GM12878 (cell line): ENCODE measurements at regions not wholly inside any gene's neighbourhood (a gene's known extent, or its start where the extent isn't known, plus 50 kb on each side); places are given as distances from the start of the nearest gene placed in this dataset.

Source experiments
- CREB1 ChIP-seq: IDR thresholded peaks from 2 replicates; pipeline ENCODE4 v1.6.1; 2012; ENCODE audit warnings: low read depth, mild to moderate bottlenecking, inconsistent platforms
- EP300 ChIP-seq, 2 experiments: fragments of 150-350 bp in 1 of 2; IDR thresholded peaks; 2 replicates each; pipeline ENCODE4 v1.6.1; 2011 to 2012; ENCODE audit warnings: low read depth in 2 of 2, low read length in 2 of 2, borderline replicate concordance in 1 of 2, improper control_type of control experiment in 1 of 2, inconsistent platforms in 1 of 2; ENCODE audit not compliant: control insufficient read depth in 1 of 2
- POLR2A ChIP-seq: IDR thresholded peaks from 2 replicates; pipeline ENCODE4 v1.6.1; 2011; ENCODE audit warnings: low read depth, mild to moderate bottlenecking, low read length
- POLR2AphosphoS5 ChIP-seq: IDR thresholded peaks from 2 replicates; pipeline ENCODE4 v1.6.1; 2011; ENCODE audit warnings: mild to moderate bottlenecking, low read length, inconsistent platforms
- RCOR1 ChIP-seq: conservative IDR thresholded peaks from 2 replicates; pipeline ENCODE4 v1.6.1; 2012; ENCODE audit warnings: low read depth, low read length, improper control_type of control experiment
- SMAD1 ChIP-seq: fragments of 450-650 bp; IDR thresholded peaks from 2 replicates; pipeline ENCODE4 v1.6.1; 2018; ENCODE audit warnings: mild to moderate bottlenecking, low read depth; ENCODE audit not compliant: partially characterized antibody
- SP1 ChIP-seq: IDR thresholded peaks from one replicate; pipeline ENCODE4 v1.6.1; 2011; ENCODE audit warnings: low read depth, low read length
- TBL1XR1 ChIP-seq: IDR thresholded peaks from 2 replicates; pipeline ENCODE4 v1.6.1; 2012; ENCODE audit warnings: low read depth, low read length, improper control_type of control experiment
- TF ChIP-seq, protein P1 (sequence below): IDR thresholded peaks from 2 replicates; pipeline ENCODE4 v1.6.1; 2011; ENCODE audit warnings: borderline replicate concordance, low read depth, mild to moderate bottlenecking, moderate library complexity, mixed read lengths, low read length; ENCODE audit not compliant: insufficient read depth; ENCODE audit errors: extremely low read length
- TF ChIP-seq, protein P2 (sequence below), 3 experiments: IDR thresholded peaks in 2 of 3; conservative IDR thresholded peaks in 1 of 3; 2 replicates each; pipeline ENCODE4 v1.5.1; 2011; ENCODE audit warnings: low read depth in 3 of 3, low read length in 3 of 3, mild to moderate bottlenecking in 3 of 3, control low read depth in 2 of 3, moderate library complexity in 2 of 3, inconsistent platforms in 1 of 3, mixed read lengths in 1 of 3; ENCODE audit not compliant: control insufficient read depth in 2 of 3, insufficient read depth in 1 of 3; ENCODE audit errors: extremely low read depth in 1 of 3
- TF ChIP-seq, protein P3 (sequence below): IDR thresholded peaks from 2 replicates; pipeline ENCODE4 v1.6.1; 2012; ENCODE audit warnings: mild to moderate bottlenecking, low read depth, low read length
- TF ChIP-seq, protein P4 (sequence below): IDR thresholded peaks from 2 replicates; pipeline ENCODE4 v1.6.1; 2011; ENCODE audit warnings: low read depth, low read length, improper control_type of control experiment, borderline replicate concordance

DNA sequence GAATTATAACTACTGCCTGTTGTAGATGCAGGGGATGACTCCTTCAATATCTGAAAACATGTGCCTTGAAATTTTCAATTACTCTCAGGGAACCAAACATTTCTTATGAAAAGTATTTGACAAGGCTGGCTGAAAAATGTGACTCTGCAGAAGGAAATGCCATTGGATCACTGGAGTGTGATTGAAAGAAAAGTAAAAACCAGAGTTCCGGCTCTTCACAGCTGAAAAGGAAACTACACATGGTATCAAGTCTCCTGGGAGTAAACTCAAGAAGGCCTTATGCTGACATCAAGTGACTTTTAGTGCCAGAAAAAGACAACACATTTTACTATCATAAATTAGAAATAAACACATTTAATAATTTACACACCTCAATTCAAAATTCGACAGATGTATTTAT, 693.0 kb downstream of the LRFN5 start:
- TF ChIP-seq, protein P1, sequence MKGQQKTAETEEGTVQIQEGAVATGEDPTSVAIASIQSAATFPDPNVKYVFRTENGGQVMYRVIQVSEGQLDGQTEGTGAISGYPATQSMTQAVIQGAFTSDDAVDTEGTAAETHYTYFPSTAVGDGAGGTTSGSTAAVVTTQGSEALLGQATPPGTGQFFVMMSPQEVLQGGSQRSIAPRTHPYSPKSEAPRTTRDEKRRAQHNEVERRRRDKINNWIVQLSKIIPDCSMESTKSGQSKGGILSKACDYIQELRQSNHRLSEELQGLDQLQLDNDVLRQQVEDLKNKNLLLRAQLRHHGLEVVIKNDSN, result no peak
- TF ChIP-seq, protein P2, sequence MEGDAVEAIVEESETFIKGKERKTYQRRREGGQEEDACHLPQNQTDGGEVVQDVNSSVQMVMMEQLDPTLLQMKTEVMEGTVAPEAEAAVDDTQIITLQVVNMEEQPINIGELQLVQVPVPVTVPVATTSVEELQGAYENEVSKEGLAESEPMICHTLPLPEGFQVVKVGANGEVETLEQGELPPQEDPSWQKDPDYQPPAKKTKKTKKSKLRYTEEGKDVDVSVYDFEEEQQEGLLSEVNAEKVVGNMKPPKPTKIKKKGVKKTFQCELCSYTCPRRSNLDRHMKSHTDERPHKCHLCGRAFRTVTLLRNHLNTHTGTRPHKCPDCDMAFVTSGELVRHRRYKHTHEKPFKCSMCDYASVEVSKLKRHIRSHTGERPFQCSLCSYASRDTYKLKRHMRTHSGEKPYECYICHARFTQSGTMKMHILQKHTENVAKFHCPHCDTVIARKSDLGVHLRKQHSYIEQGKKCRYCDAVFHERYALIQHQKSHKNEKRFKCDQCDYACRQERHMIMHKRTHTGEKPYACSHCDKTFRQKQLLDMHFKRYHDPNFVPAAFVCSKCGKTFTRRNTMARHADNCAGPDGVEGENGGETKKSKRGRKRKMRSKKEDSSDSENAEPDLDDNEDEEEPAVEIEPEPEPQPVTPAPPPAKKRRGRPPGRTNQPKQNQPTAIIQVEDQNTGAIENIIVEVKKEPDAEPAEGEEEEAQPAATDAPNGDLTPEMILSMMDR (IDR thresholded peaks at IDR 0.05 in 2 of 3, conservative IDR thresholded peaks at IDR 0.05 in 1 of 3; ENCODE audit: control insufficient read depth in 2 of 3, extremely low read depth in 1 of 3, insufficient read depth in 1 of 3, low read depth in 3 of 3, low read length in 3 of 3), result no peak
- no peak for TF ChIP-seq POLR2A
- TF ChIP-seq, protein P3, sequence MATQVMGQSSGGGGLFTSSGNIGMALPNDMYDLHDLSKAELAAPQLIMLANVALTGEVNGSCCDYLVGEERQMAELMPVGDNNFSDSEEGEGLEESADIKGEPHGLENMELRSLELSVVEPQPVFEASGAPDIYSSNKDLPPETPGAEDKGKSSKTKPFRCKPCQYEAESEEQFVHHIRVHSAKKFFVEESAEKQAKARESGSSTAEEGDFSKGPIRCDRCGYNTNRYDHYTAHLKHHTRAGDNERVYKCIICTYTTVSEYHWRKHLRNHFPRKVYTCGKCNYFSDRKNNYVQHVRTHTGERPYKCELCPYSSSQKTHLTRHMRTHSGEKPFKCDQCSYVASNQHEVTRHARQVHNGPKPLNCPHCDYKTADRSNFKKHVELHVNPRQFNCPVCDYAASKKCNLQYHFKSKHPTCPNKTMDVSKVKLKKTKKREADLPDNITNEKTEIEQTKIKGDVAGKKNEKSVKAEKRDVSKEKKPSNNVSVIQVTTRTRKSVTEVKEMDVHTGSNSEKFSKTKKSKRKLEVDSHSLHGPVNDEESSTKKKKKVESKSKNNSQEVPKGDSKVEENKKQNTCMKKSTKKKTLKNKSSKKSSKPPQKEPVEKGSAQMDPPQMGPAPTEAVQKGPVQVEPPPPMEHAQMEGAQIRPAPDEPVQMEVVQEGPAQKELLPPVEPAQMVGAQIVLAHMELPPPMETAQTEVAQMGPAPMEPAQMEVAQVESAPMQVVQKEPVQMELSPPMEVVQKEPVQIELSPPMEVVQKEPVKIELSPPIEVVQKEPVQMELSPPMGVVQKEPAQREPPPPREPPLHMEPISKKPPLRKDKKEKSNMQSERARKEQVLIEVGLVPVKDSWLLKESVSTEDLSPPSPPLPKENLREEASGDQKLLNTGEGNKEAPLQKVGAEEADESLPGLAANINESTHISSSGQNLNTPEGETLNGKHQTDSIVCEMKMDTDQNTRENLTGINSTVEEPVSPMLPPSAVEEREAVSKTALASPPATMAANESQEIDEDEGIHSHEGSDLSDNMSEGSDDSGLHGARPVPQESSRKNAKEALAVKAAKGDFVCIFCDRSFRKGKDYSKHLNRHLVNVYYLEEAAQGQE, result no peak
- TF ChIP-seq, protein P4, sequence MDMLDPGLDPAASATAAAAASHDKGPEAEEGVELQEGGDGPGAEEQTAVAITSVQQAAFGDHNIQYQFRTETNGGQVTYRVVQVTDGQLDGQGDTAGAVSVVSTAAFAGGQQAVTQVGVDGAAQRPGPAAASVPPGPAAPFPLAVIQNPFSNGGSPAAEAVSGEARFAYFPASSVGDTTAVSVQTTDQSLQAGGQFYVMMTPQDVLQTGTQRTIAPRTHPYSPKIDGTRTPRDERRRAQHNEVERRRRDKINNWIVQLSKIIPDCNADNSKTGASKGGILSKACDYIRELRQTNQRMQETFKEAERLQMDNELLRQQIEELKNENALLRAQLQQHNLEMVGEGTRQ, result no peak
- TF ChIP-seq CREB1, result no peak
- TF ChIP-seq RCOR1, result no peak
- no peak for TF ChIP-seq EP300 (IDR thresholded peaks at IDR 0.05; ENCODE audit: borderline replicate concordance in 1 of 2, control insufficient read depth in 1 of 2, low read depth in 2 of 2, low read length in 2 of 2)
- no peak for TF ChIP-seq SP1
- no peak for TF ChIP-seq TBL1XR1
- no peak for TF ChIP-seq SMAD1
- no peak for TF ChIP-seq POLR2AphosphoS5
